H9 (cell line): ENCODE measurements at regions not wholly inside any gene's neighbourhood (a gene's known extent, or its start where the extent isn't known, plus 50 kb on each side); places are given as distances from the start of the nearest gene placed in this dataset.

Experiments
- DNase-seq: peaks from one replicate; pipeline ENCODE4 v3.0.0-alpha.2; 2017
- H2AFZ ChIP-seq: one replicate; pipeline ENCODE4 v1.6.1; 2013; ENCODE audit warnings: mild to moderate bottlenecking, low read length, control low read depth, moderate library complexity
- H2AK5ac ChIP-seq: 2 replicates; pipeline ENCODE4 v1.6.1; 2013; ENCODE audit warnings: low read length, control low read depth, mixed read lengths; ENCODE audit not compliant: insufficient read length
- H2BK120ac ChIP-seq: one replicate; pipeline ENCODE4 v1.6.1; 2013; ENCODE audit warnings: low read depth, mild to moderate bottlenecking, low read length, control low read depth, inconsistent platforms; ENCODE audit not compliant: poor library complexity, severe bottlenecking
- H2BK12ac ChIP-seq: 2 replicates; pipeline ENCODE4 v1.6.1; 2013; ENCODE audit warnings: low read length, control low read depth, mixed read lengths, low read depth; ENCODE audit not compliant: insufficient read length
- H2BK15ac ChIP-seq: 2 replicates; pipeline ENCODE4 v1.6.1; 2013; ENCODE audit warnings: low read depth, low read length, control low read depth
- H2BK20ac ChIP-seq: one replicate; pipeline ENCODE4 v1.6.1; 2013; ENCODE audit warnings: low read depth, mild to moderate bottlenecking, low read length, control low read depth, inconsistent platforms; ENCODE audit not compliant: poor library complexity, severe bottlenecking
- H2BK5ac ChIP-seq: 2 replicates; pipeline ENCODE4 v1.6.1; 2013; ENCODE audit warnings: low read length, control low read depth, mixed read lengths; ENCODE audit not compliant: insufficient read length
- H3K14ac ChIP-seq: 2 replicates; pipeline ENCODE4 v1.6.1; 2013; ENCODE audit warnings: low read length, control low read depth; ENCODE audit not compliant: insufficient read depth
- H3K18ac ChIP-seq: 2 replicates; pipeline ENCODE4 v1.6.1; 2013; ENCODE audit warnings: low read depth, mild to moderate bottlenecking, mixed read lengths, low read length, control low read depth; ENCODE audit not compliant: insufficient read length
- H3K23ac ChIP-seq: 2 replicates; pipeline ENCODE4 v1.6.1; 2013; ENCODE audit warnings: low read length, control low read depth, mixed read lengths, low read depth; ENCODE audit not compliant: insufficient read length
- H3K23me2 ChIP-seq: 2 replicates; pipeline ENCODE4 v1.6.1; 2013; ENCODE audit warnings: low read depth, mild to moderate bottlenecking, mixed read lengths, low read length, control low read depth; ENCODE audit not compliant: insufficient read length, poor library complexity, severe bottlenecking
- H3K27ac ChIP-seq: 2 replicates; pipeline ENCODE4 v1.5.1; 2013; ENCODE audit warnings: low read length, control low read depth, mixed read lengths, low read depth; ENCODE audit not compliant: insufficient read length
- H3K27me3 ChIP-seq: 2 replicates; pipeline ENCODE4 v1.6.1; 2013; ENCODE audit warnings: low read length, control low read depth, inconsistent platforms; ENCODE audit not compliant: insufficient read depth
- H3K4ac ChIP-seq: 2 replicates; pipeline ENCODE4 v1.6.1; 2013; ENCODE audit warnings: low read depth, mild to moderate bottlenecking, control low read depth, inconsistent platforms, low read length, moderate library complexity
- H3K4me1 ChIP-seq: 2 replicates; pipeline ENCODE4 v1.6.1; 2013; ENCODE audit warnings: low read length, control low read depth, inconsistent platforms; ENCODE audit not compliant: insufficient read depth
- H3K4me2 ChIP-seq: 2 replicates; pipeline ENCODE4 v1.6.1; 2013; ENCODE audit warnings: low read length, control low read depth, mixed read lengths; ENCODE audit not compliant: insufficient read length, insufficient read depth
- H3K56ac ChIP-seq: 2 replicates; pipeline ENCODE4 v1.6.1; 2013; ENCODE audit warnings: low read depth, mild to moderate bottlenecking, mixed read lengths, low read length, control low read depth; ENCODE audit not compliant: insufficient read length
- H3K79me1 ChIP-seq: 2 replicates; pipeline ENCODE4 v1.6.1; 2013; ENCODE audit warnings: low read depth, mild to moderate bottlenecking, moderate library complexity, low read length, control low read depth, inconsistent platforms; ENCODE audit not compliant: insufficient read depth, poor library complexity, severe bottlenecking
- H3K79me2 ChIP-seq: 2 replicates; pipeline ENCODE4 v1.6.1; 2013; ENCODE audit warnings: low read length, control low read depth, inconsistent platforms; ENCODE audit not compliant: insufficient read depth
- H3K9ac ChIP-seq: 2 replicates; pipeline ENCODE4 v1.6.1; 2013; ENCODE audit warnings: low read length, control low read depth, mixed read lengths; ENCODE audit not compliant: insufficient read length; ENCODE audit errors: extremely low read depth
- H3K9me3 ChIP-seq: one replicate; pipeline ENCODE4 v1.6.1; 2013; ENCODE audit warnings: low read depth, low read length, inconsistent platforms; ENCODE audit not compliant: control insufficient read depth
- H3T11ph ChIP-seq: one replicate; pipeline ENCODE4 v1.6.1; 2013; ENCODE audit warnings: mild to moderate bottlenecking, low read length, control low read depth, inconsistent platforms
- H4K20me1 ChIP-seq: one replicate; pipeline ENCODE4 v1.6.1; 2013; ENCODE audit not compliant: control insufficient read depth, insufficient read length, insufficient read depth
- H4K5ac ChIP-seq: 2 replicates; pipeline ENCODE4 v1.6.1; 2013; ENCODE audit warnings: low read depth, mild to moderate bottlenecking, mixed read lengths, low read length, control low read depth; ENCODE audit not compliant: insufficient read length
- H4K8ac ChIP-seq: replicated peaks from 2 replicates; pipeline ENCODE4 v1.6.1; 2013; ENCODE audit warnings: low read length, control low read depth, mixed read lengths, low read depth; ENCODE audit not compliant: insufficient read length
- H4K91ac ChIP-seq: 2 replicates; pipeline ENCODE4 v1.6.1; 2013; ENCODE audit warnings: low read depth, mild to moderate bottlenecking, moderate library complexity, mixed read lengths, low read length, control low read depth; ENCODE audit not compliant: insufficient read length
- H3K27ac Mint-ChIP-seq, 3 experiments: 2 replicates in 2 of 3; 3 replicates in 1 of 3; pipeline ENCODE4 v1.8.0; 2020 to 2021; ENCODE audit warnings: mixed read lengths in 3 of 3, mild to moderate bottlenecking in 1 of 3, moderate library complexity in 1 of 3
- H3K27me3 Mint-ChIP-seq: 2 replicates; pipeline ENCODE4 v1.8.0; 2021; ENCODE audit warnings: low read depth, mild to moderate bottlenecking, moderate library complexity, mixed read lengths
- H3K36me3 Mint-ChIP-seq, 3 experiments: 2 replicates in 2 of 3; 3 replicates in 1 of 3; pipeline ENCODE4 v1.8.0; 2020 to 2021; ENCODE audit warnings: low read depth in 3 of 3, mixed read lengths in 3 of 3; ENCODE audit not compliant: insufficient read depth in 1 of 3
- H3K4me1 Mint-ChIP-seq, 2 experiments: 2 replicates each; pipeline ENCODE4 v1.8.0; 2020; ENCODE audit warnings: mixed read lengths in 2 of 2
- H3K4me3 Mint-ChIP-seq, 2 experiments: 2 replicates in 1 of 2; 3 replicates in 1 of 2; pipeline ENCODE4 v1.8.0; 2020 to 2021; ENCODE audit warnings: mild to moderate bottlenecking in 2 of 2, mixed read lengths in 2 of 2, moderate library complexity in 1 of 2
- H3K9me3 Mint-ChIP-seq, 2 experiments: 2 replicates in 1 of 2; 3 replicates in 1 of 2; pipeline ENCODE4 v1.8.0; 2020; ENCODE audit warnings: mild to moderate bottlenecking in 2 of 2, mixed read lengths in 2 of 2, moderate library complexity in 1 of 2
- WGBS: extraction: QIAGEN DNeasy Blood & Tissue Kit; methylation state at CpG from one replicate; pipeline ENCODE4 v1.1.7; 2013; ENCODE audit warnings: missing lambda C conversion rate, low lambda C conversion rate, mixed read lengths; ENCODE audit not compliant: insufficient read length; ENCODE audit errors: extremely low coverage; 5-methylcytosine and 5-hydroxymethylcytosine counted together
- TF ChIP-seq, protein P1 (sequence below): fragments of 200-600 bp; sonication (generic); conservative IDR thresholded peaks from 3 replicates; pipeline ENCODE4 v1.8.0; 2021; ENCODE audit warnings: antibody characterized with exemption, mild to moderate bottlenecking

DNA sequence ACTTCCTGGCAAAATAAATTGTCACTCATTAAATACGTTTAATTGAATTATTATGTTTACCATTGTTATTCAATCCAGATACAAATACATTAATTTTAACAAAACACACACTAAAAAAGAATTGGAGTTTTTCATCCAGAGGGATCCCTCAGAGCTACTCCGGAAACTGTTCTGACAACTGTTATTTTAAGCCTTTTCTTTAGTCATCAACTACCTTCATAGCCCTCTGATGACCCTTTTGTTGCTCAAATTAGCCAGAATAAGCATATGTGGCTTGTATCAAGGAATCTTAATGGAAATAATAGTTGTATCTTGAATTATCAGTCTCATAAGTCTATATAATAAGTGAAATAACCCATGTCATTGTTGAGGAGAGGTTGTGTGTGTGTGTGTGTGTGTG lies 405.4 kb upstream of the FAT3 start:
- Mint-ChIP-seq H3K4me3 (no peak overlapping the region), H3K27me3 (no peaks in the 10 kb centered on the region), H3K27ac (peak overlapping the region in 2 of 3 experiments; percentile 17 to 44; a peak in 3 of 7 replicates), H3K36me3 (no peaks in the 10 kb centered on the region), H3K4me1 (peaks cover 10 to 11% of the 10 kb centered on the region in 2 experiments), H3K9me3 (no peaks in the 10 kb centered on the region)
- no peaks in the 10 kb centered on the region for H4K20me1 ChIP-seq
- H3K4me1 ChIP-seq: peaks cover 3% of the 10 kb centered on the region
- H4K8ac ChIP-seq: no peak overlapping the region
- H3K56ac ChIP-seq: no peak overlapping the region
- no peak overlapping the region for H3K4ac ChIP-seq
- H2BK20ac ChIP-seq: no peak overlapping the region
- H3K23ac ChIP-seq: no peak overlapping the region
- no peaks in the 10 kb centered on the region for H3K79me2 ChIP-seq
- H4K91ac ChIP-seq: no peak overlapping the region
- H4K5ac ChIP-seq: no peak overlapping the region
- no peak overlapping the region for H3K14ac ChIP-seq
- no CpG with 5 or more reads among the region's 2 CpGs for WGBS
- H3K79me1 ChIP-seq: no peaks in the 10 kb centered on the region
- H2BK120ac ChIP-seq: no peak overlapping the region
- no peak overlapping the region for H3T11ph ChIP-seq
- DNase-seq: no peak
- no peaks in the 10 kb centered on the region for H3K27me3 ChIP-seq
- no peak overlapping the region for H2BK15ac ChIP-seq
- no peak overlapping the region for H3K27ac ChIP-seq
- no peak overlapping the region for H3K4me2 ChIP-seq
- TF ChIP-seq, protein P1, sequence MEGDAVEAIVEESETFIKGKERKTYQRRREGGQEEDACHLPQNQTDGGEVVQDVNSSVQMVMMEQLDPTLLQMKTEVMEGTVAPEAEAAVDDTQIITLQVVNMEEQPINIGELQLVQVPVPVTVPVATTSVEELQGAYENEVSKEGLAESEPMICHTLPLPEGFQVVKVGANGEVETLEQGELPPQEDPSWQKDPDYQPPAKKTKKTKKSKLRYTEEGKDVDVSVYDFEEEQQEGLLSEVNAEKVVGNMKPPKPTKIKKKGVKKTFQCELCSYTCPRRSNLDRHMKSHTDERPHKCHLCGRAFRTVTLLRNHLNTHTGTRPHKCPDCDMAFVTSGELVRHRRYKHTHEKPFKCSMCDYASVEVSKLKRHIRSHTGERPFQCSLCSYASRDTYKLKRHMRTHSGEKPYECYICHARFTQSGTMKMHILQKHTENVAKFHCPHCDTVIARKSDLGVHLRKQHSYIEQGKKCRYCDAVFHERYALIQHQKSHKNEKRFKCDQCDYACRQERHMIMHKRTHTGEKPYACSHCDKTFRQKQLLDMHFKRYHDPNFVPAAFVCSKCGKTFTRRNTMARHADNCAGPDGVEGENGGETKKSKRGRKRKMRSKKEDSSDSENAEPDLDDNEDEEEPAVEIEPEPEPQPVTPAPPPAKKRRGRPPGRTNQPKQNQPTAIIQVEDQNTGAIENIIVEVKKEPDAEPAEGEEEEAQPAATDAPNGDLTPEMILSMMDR: no peak
- H2AFZ ChIP-seq: no peak overlapping the region
- no peak overlapping the region for H2AK5ac ChIP-seq
- H3K9ac ChIP-seq: no peak overlapping the region
- H3K23me2 ChIP-seq: no peaks in the 10 kb centered on the region
- no peak overlapping the region for H3K18ac ChIP-seq
- no peak overlapping the region for H2BK5ac ChIP-seq
- no peak overlapping the region for H2BK12ac ChIP-seq
- H3K9me3 ChIP-seq: no peaks in the 10 kb centered on the region
